ENCODE measurements at regions not wholly inside any gene's neighbourhood (a gene's known extent, or its start where the extent isn't known, plus 50 kb on each side); places are given as distances from the start of the nearest gene placed in this dataset.

DNA sequence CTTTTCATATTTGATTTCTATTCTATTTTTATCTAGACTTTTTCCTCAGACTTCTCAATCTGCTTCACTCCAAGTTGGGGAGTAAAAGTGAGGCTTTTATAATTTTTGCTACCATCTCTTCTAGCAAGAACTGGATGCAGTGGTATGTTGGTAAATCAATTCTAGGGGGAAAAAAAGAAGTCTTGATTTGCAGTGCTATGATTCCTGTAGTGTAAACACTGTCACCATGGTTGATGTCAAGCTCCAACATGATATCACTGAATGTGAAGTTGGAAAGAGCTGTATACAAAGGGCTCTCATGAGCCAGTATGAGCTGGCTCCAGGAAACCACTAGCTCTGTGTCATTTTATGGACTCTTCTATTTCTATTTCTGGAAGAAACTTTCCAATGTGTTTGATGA, 439.2 kb downstream of the NTRK2 start:
- FAIRE-seq = no peak

DNA sequence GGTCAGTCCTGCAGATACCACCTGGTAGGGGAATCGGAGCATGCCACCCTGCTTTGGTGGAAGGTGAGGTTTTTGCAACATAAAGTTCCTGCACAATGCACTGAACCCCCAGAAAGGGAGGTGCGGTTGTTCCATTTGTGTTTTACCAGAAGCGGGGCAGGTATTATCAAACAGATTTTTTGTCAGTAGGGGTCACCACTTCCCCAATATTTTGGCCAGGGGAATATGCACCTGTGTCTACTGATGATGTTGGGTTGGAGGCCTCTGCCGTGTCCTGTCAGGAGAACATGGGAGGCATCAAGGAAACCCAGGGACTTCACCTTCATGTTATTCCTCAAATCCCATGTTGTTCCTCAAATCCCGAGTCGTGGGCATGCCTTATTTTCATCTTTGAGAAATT, 438.7 kb downstream of the NTRK2 start:
- H3K9me1 ChIP-seq (ENCODE audit: control insufficient read depth, insufficient read depth, low read length) = no peaks in the 10 kb centered on the region
- no peaks in the 10 kb centered on the region for H4K20me1 ChIP-seq (replicated peaks; ENCODE audit: control insufficient read depth, insufficient read depth, low read length)
- ChIA-PET POLR2A (interaction anchor here (0.7 kb wide), 1 partner anchor 30 kb away, joined by 3 read pairs; no protein-coding TSS in a partner anchor), CTCF (ENCODE audit: low intra/inter-chr PET ratio) (no interaction called here)
- no peak overlapping the region for H3K4me2 ChIP-seq (ENCODE audit: insufficient read depth, low read length)
- intact Hi-C loops (cut with micrococcal nuclease) (no loop called here), in situ Hi-C loops (cut with MboI) (no loop called here)
- H3K4me3 ChIP-seq = no peak overlapping the region
- H3K9me3 ChIP-seq (replicated peaks; ENCODE audit: control insufficient read depth, insufficient read depth, low read depth, low read length) = no peaks in the 10 kb centered on the region
- FAIRE-seq (no peak), ATAC-seq (no peak), DNase-seq (ENCODE audit: extremely low read depth in 1 of 4, low spot score in 3 of 4) (no peak)
- no peak overlapping the region for H2AFZ ChIP-seq (ENCODE audit: low read depth, low read length)
- no peak overlapping the region for H3K9ac ChIP-seq (ENCODE audit: insufficient read depth in 1 of 2, low read depth in 2 of 2, low read length in 2 of 2)
- H3K27ac ChIP-seq (ENCODE audit: extremely low read depth, low read depth, low read length) = no peak overlapping the region
- no TSS peak for BruUV-seq (replicated peaks)
- no peaks in the 10 kb centered on the region for H3K4me1 ChIP-seq (replicated peaks in 1 of 2; ENCODE audit: control insufficient read depth in 2 of 2, insufficient read depth in 2 of 2, low read length in 2 of 2)
- WGBS (ENCODE audit: insufficient coverage, low coverage, missing lambda C conversion rate) = 0% methylated on average over 5 of the region's 6 CpGs
- no peaks in the 10 kb centered on the region for H3K36me3 ChIP-seq (ENCODE audit: control insufficient read depth, insufficient read depth, low read length)
- no peaks in the 10 kb centered on the region for H3K79me2 ChIP-seq (ENCODE audit: control insufficient read depth, insufficient read depth, low read length)
- H3K27me3 ChIP-seq (ENCODE audit: control insufficient read depth in 2 of 2, insufficient read depth in 2 of 2, low read length in 2 of 2) = no peaks in the 10 kb centered on the region
- TF ChIP-seq HDAC1 (IDR thresholded peaks at IDR 0.05) (no peak), CREB1 (IDR thresholded peaks at IDR 0.05) (no peak), CREB1 (CRISPR knock-in tag; IDR thresholded peaks at IDR 0.05) (no peak), POLR3G (IDR thresholded peaks at IDR 0.05; ENCODE audit: extremely low read depth, insufficient read length, insufficient replicate concordance) (no peak), PRMT5 (CRISPR knock-in tag; IDR thresholded peaks at IDR 0.05) (no peak), ZNF41 (CRISPR knock-in tag; conservative IDR thresholded peaks at IDR 0.05) (no peak), TGIF2 (CRISPR knock-in tag; IDR thresholded peaks at IDR 0.05) (no peak), KLF6 (CRISPR knock-in tag; IDR thresholded peaks at IDR 0.05; ENCODE audit: borderline replicate concordance) (no peak)
- TF ChIP-seq, protein P1, sequence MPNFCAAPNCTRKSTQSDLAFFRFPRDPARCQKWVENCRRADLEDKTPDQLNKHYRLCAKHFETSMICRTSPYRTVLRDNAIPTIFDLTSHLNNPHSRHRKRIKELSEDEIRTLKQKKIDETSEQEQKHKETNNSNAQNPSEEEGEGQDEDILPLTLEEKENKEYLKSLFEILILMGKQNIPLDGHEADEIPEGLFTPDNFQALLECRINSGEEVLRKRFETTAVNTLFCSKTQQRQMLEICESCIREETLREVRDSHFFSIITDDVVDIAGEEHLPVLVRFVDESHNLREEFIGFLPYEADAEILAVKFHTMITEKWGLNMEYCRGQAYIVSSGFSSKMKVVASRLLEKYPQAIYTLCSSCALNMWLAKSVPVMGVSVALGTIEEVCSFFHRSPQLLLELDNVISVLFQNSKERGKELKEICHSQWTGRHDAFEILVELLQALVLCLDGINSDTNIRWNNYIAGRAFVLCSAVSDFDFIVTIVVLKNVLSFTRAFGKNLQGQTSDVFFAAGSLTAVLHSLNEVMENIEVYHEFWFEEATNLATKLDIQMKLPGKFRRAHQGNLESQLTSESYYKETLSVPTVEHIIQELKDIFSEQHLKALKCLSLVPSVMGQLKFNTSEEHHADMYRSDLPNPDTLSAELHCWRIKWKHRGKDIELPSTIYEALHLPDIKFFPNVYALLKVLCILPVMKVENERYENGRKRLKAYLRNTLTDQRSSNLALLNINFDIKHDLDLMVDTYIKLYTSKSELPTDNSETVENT (CRISPR knock-in tag; IDR thresholded peaks at IDR 0.05) = no peak
- TF ChIP-seq, protein P2, sequence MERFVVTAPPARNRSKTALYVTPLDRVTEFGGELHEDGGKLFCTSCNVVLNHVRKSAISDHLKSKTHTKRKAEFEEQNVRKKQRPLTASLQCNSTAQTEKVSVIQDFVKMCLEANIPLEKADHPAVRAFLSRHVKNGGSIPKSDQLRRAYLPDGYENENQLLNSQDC (CRISPR knock-in tag; IDR thresholded peaks at IDR 0.05) = no peak

More for the DNA sequence above, 439.2 kb downstream of the NTRK2 start:
- Histone ChIP-seq H3K4me1 (replicated peaks in 1 of 2; ENCODE audit: control insufficient read depth in 2 of 2, insufficient read depth in 2 of 2, low read length in 2 of 2) (no peaks in the 10 kb centered on the region), H3K9ac (ENCODE audit: insufficient read depth in 1 of 2, low read depth in 2 of 2, low read length in 2 of 2) (no peak overlapping the region), H3K79me2 (ENCODE audit: control insufficient read depth, insufficient read depth, low read length) (no peaks in the 10 kb centered on the region), H3K4me3 (no peak overlapping the region), H3K4me2 (ENCODE audit: insufficient read depth, low read length) (no peak overlapping the region), H3K27me3 (ENCODE audit: control insufficient read depth in 2 of 2, insufficient read depth in 2 of 2, low read length in 2 of 2) (no peaks in the 10 kb centered on the region), H3K27ac (ENCODE audit: extremely low read depth, low read depth, low read length) (no peak overlapping the region), H3K9me1 (ENCODE audit: control insufficient read depth, insufficient read depth, low read length) (no peaks in the 10 kb centered on the region), H3K36me3 (ENCODE audit: control insufficient read depth, insufficient read depth, low read length) (no peaks in the 10 kb centered on the region), H2AFZ (ENCODE audit: low read depth, low read length) (no peak overlapping the region), H4K20me1 (replicated peaks; ENCODE audit: control insufficient read depth, insufficient read depth, low read length) (no peaks in the 10 kb centered on the region), H3K9me3 (replicated peaks; ENCODE audit: control insufficient read depth, insufficient read depth, low read depth, low read length) (no peaks in the 10 kb centered on the region)
- no peak for DNase-seq (ENCODE audit: extremely low read depth in 1 of 4, low spot score in 3 of 4)
- TF ChIP-seq, protein P3, sequence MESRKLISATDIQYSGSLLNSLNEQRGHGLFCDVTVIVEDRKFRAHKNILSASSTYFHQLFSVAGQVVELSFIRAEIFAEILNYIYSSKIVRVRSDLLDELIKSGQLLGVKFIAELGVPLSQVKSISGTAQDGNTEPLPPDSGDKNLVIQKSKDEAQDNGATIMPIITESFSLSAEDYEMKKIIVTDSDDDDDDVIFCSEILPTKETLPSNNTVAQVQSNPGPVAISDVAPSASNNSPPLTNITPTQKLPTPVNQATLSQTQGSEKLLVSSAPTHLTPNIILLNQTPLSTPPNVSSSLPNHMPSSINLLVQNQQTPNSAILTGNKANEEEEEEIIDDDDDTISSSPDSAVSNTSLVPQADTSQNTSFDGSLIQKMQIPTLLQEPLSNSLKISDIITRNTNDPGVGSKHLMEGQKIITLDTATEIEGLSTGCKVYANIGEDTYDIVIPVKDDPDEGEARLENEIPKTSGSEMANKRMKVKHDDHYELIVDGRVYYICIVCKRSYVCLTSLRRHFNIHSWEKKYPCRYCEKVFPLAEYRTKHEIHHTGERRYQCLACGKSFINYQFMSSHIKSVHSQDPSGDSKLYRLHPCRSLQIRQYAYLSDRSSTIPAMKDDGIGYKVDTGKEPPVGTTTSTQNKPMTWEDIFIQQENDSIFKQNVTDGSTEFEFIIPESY (CRISPR knock-in tag; IDR thresholded peaks at IDR 0.05) = no peak
- TF ChIP-seq RNF2 (IDR thresholded peaks at IDR 0.05) = no peak
- in situ Hi-C loops (cut with MboI) = no loop called here
- no TSS peak for BruUV-seq (replicated peaks)
- intact Hi-C loops (cut with micrococcal nuclease) = no loop called here
- no peak for ATAC-seq
- CTCF ChIA-PET (ENCODE audit: low intra/inter-chr PET ratio) = no interaction called here
- POLR2A ChIA-PET = no interaction called here
